ENCODE measurements at regions not wholly inside any gene's neighbourhood (a gene's known extent, or its start where the extent isn't known, plus 50 kb on each side); places are given as distances from the start of the nearest gene placed in this dataset.
"Not testable (repeated sequence)": the region's sequence is repeated elsewhere in the genome, so short reads cannot be mapped to it uniquely, and the experiment has no call there.

GRCh38 chr13:50762969-50763567, 80.4 kb downstream of the DLEU7 start:
- in situ Hi-C loops (cut with HindIII; ENCODE audit: low sequenced_read_pairs) = no loop called here
- no peak for TF ChIP-seq CTCF (IDR thresholded peaks at IDR 0.05; ENCODE audit: low read depth, low read length)
- DNase-seq (ENCODE audit: low read depth, low spot score) = no peak
- H3K4me3 ChIP-seq (ENCODE audit: low read depth, low read length) = no peak overlapping the region

- H3K4me3 ChIP-seq (ENCODE audit: low read depth, low read length) = no peak overlapping the region
- DNase-seq (ENCODE audit: low read depth, low spot score) = no peak
- no peak for TF ChIP-seq CTCF (IDR thresholded peaks at IDR 0.05; ENCODE audit: low read depth, low read length)
- in situ Hi-C loops (cut with HindIII; ENCODE audit: low sequenced_read_pairs) = no loop called here
Measured at GRCh38 chr13:50766013-50766412, 77.5 kb downstream of the DLEU7 start.

- no peak for DNase-seq (ENCODE audit: low read depth, low spot score)
- no peak overlapping the region for H3K4me3 ChIP-seq (ENCODE audit: low read depth, low read length)
- TF ChIP-seq CTCF (IDR thresholded peaks at IDR 0.05; ENCODE audit: low read depth, low read length) = no peak
- in situ Hi-C loops (cut with HindIII; ENCODE audit: low sequenced_read_pairs) = no loop called here
Measured at GRCh38 chr13:50766695-50767094, 76.8 kb downstream of the DLEU7 start.

- H3K4me3 ChIP-seq (ENCODE audit: low read depth, low read length); DNase-seq (ENCODE audit: low read depth, low spot score); in situ Hi-C loops (cut with HindIII; ENCODE audit: low sequenced_read_pairs): not testable (repeated sequence)
Measured at GRCh38 chr13:50772881-50773280, 70.6 kb downstream of the DLEU7 start.

All from astrocyte of the spinal cord (primary cell).